Ishikawa (cell line): ENCODE measurements at regions not wholly inside any gene's neighbourhood (a gene's known extent, or its start where the extent isn't known, plus 50 kb on each side); places are given as distances from the start of the nearest gene placed in this dataset.

Source experiments
- CEBPB ChIP-seq: IDR thresholded peaks from 2 replicates; pipeline ENCODE4 v1.6.1; 2012
- CREB1 ChIP-seq: IDR thresholded peaks from 2 replicates; pipeline ENCODE4 v1.6.1; 2012; ENCODE audit warnings: low read depth
- EGR1 ChIP-seq: IDR thresholded peaks from 2 replicates; pipeline ENCODE4 v1.6.1; 2012
- EP300 ChIP-seq: IDR thresholded peaks from 2 replicates; pipeline ENCODE4 v1.6.1; 2012; ENCODE audit warnings: borderline replicate concordance
- FOXM1 ChIP-seq: IDR thresholded peaks from 2 replicates; pipeline ENCODE4 v1.6.1; 2012; ENCODE audit warnings: low read depth, borderline replicate concordance
- MAX ChIP-seq: IDR thresholded peaks from 2 replicates; pipeline ENCODE4 v1.6.1; 2012
- RAD21 ChIP-seq: IDR thresholded peaks from 2 replicates; pipeline ENCODE4 v1.6.1; 2012; ENCODE audit warnings: low read depth
- REST ChIP-seq: IDR thresholded peaks from 2 replicates; pipeline ENCODE4 v1.6.1; 2012; ENCODE audit warnings: low read depth, mild to moderate bottlenecking
- TAF1 ChIP-seq: IDR thresholded peaks from 2 replicates; pipeline ENCODE4 v1.6.1; 2012; ENCODE audit warnings: low read depth, mild to moderate bottlenecking
- TCF12 ChIP-seq: IDR thresholded peaks from 2 replicates; pipeline ENCODE4 v1.6.1; 2012; ENCODE audit warnings: low read depth
- TEAD4 ChIP-seq: IDR thresholded peaks from 2 replicates; pipeline ENCODE4 v1.6.1; 2012
- YY1 ChIP-seq: IDR thresholded peaks from 2 replicates; pipeline ENCODE4 v1.6.1; 2012; ENCODE audit warnings: low read depth
- ZBTB7A ChIP-seq: IDR thresholded peaks from 2 replicates; pipeline ENCODE4 v1.6.1; 2012; ENCODE audit warnings: low read depth
- TF ChIP-seq, protein P1 (sequence below): IDR thresholded peaks from 2 replicates; pipeline ENCODE4 v1.6.1; 2012

GRCh38 chr4:124768596-124769365 is 56.2 kb upstream of the ANKRD50 start:
- TF ChIP-seq, protein P1, sequence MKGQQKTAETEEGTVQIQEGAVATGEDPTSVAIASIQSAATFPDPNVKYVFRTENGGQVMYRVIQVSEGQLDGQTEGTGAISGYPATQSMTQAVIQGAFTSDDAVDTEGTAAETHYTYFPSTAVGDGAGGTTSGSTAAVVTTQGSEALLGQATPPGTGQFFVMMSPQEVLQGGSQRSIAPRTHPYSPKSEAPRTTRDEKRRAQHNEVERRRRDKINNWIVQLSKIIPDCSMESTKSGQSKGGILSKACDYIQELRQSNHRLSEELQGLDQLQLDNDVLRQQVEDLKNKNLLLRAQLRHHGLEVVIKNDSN, result no peak
- TF ChIP-seq MAX (no peak), FOXM1 (no peak), EGR1 (no peak), CEBPB (no peak), TAF1 (no peak), RAD21 (no peak), YY1 (no peak), REST (no peak)

- no peak for TF ChIP-seq TAF1
- TF ChIP-seq TCF12, result no peak
- no peak for TF ChIP-seq EP300
- TF ChIP-seq, protein P1, result no peak
- no peak for TF ChIP-seq TEAD4
- TF ChIP-seq RAD21, result no peak
- no peak for TF ChIP-seq EGR1
- no peak for TF ChIP-seq ZBTB7A
- TF ChIP-seq FOXM1, result no peak
- no peak for TF ChIP-seq CREB1
- TF ChIP-seq REST, result no peak
Measured at GRCh38 chr4:124762956-124763355, 50.4 kb upstream of the ANKRD50 start.
